HEK293T (cell line): ENCODE measurements at regions not wholly inside any gene's neighbourhood (a gene's known extent, or its start where the extent isn't known, plus 50 kb on each side); places are given as distances from the start of the nearest gene placed in this dataset.
"Not testable (repeated sequence)": the region's sequence is repeated elsewhere in the genome, so short reads cannot be mapped to it uniquely, and the experiment has no call there.

Experiments
- CTCF ChIA-PET: fragments of 350-600 bp; formaldehyde crosslinking; extraction: SDS; loops from one replicate; lab custom pipeline; 2021; ENCODE audit warnings: antibody characterized with exemption, inconsistent platforms; lab: Yijun Ruan, JAX
- POLR2A ChIA-PET: fragments of 350-600 bp; formaldehyde crosslinking; extraction: SDS; loops from one replicate; lab custom pipeline; 2020; ENCODE audit warnings: antibody characterized with exemption, inconsistent platforms; lab: Yijun Ruan, JAX
- DNase-seq: peaks from one replicate; pipeline ENCODE4 v3.0.0; 2012; ENCODE audit warnings: mixed read lengths; ENCODE audit errors: extremely low spot score
- ARNT ChIP-seq: fragments of 450-650 bp; IDR thresholded peaks from 2 replicates; pipeline ENCODE4 v1.6.1; 2017; ENCODE audit warnings: mild to moderate bottlenecking
- BHLHE40 ChIP-seq: fragments of 450-650 bp; IDR thresholded peaks from 2 replicates; pipeline ENCODE4 v1.6.1; 2016; ENCODE audit warnings: mild to moderate bottlenecking, moderate library complexity, borderline replicate concordance
- CTBP1 ChIP-seq: fragments of 450-650 bp; IDR thresholded peaks from 2 replicates; pipeline ENCODE4 v1.6.1; 2016; ENCODE audit warnings: borderline replicate concordance
- ELF4 ChIP-seq: fragments of 450-650 bp; IDR thresholded peaks from 2 replicates; pipeline ENCODE4 v1.6.1; 2017; ENCODE audit warnings: antibody characterized with exemption
- FOXA1 ChIP-seq: fragments of 450-650 bp; IDR thresholded peaks from 2 replicates; pipeline ENCODE4 v1.6.1; 2016; ENCODE audit warnings: mild to moderate bottlenecking
- FOXK2 ChIP-seq: fragments of 450-650 bp; IDR thresholded peaks from 2 replicates; pipeline ENCODE4 v1.6.1; 2016; ENCODE audit warnings: mild to moderate bottlenecking
- FOXM1 ChIP-seq: fragments of 450-650 bp; IDR thresholded peaks from 2 replicates; pipeline ENCODE4 v1.6.1; 2017; ENCODE audit warnings: mild to moderate bottlenecking, borderline replicate concordance
- HDGF ChIP-seq: fragments of 450-650 bp; IDR thresholded peaks from 2 replicates; pipeline ENCODE4 v1.6.1; 2017; ENCODE audit warnings: antibody characterized with exemption, borderline replicate concordance
- L3MBTL2 ChIP-seq: fragments of 450-650 bp; conservative IDR thresholded peaks from 2 replicates; pipeline ENCODE4 v1.6.1; 2016; ENCODE audit warnings: mild to moderate bottlenecking
- LEF1 ChIP-seq: fragments of 450-650 bp; IDR thresholded peaks from 2 replicates; pipeline ENCODE4 v1.6.1; 2017; ENCODE audit warnings: mild to moderate bottlenecking, borderline replicate concordance
- NFRKB ChIP-seq: fragments of 450-650 bp; IDR thresholded peaks from 2 replicates; pipeline ENCODE4 v1.6.1; 2016; ENCODE audit warnings: mild to moderate bottlenecking, moderate library complexity
- SP1 ChIP-seq: fragments of 450-650 bp; IDR thresholded peaks from 2 replicates; pipeline ENCODE4 v1.6.1; 2017
- SUZ12 ChIP-seq: fragments of 450-650 bp; IDR thresholded peaks from 2 replicates; pipeline ENCODE4 v1.6.1; 2016; ENCODE audit warnings: mild to moderate bottlenecking
- TARDBP ChIP-seq: fragments of 450-650 bp; IDR thresholded peaks from 2 replicates; pipeline ENCODE4 v1.6.1; 2016
- ZNF384 ChIP-seq: fragments of 450-650 bp; IDR thresholded peaks from 2 replicates; pipeline ENCODE4 v1.6.1; 2016
- TF ChIP-seq, protein P1 (sequence below): fragments of 450-650 bp; IDR thresholded peaks from 2 replicates; pipeline ENCODE4 v1.6.1; 2016

DNA sequence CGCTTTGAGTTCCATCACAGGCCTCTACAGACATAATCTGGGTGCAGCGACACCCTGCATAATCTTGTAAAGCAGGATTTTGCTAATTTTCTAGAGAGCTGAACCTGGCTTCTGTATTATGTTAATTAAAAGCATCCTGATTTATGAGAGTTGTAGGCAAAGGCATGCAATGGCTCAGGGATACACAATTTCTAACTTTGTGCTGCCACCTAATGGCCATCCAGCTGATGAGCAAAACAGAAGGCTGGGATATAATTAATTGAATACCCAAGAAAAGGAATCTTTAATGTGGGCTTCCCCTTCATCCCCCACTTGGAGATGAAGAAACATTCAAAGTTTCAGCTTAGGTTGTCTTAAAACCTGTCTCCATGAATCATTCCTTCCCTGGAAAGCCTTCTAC lies 78.1 kb downstream of the BMP15 start:
- ChIA-PET POLR2A (no interaction called here), CTCF (interaction anchor here (0.9 to 1.0 kb wide), 3 partner anchors 9 to 893 kb away, joined by 3 to 5 read pairs (median 3); no protein-coding TSS in a partner anchor)
- DNase-seq = peak; percentile 33
- no peak for TF ChIP-seq FOXA1
- TF ChIP-seq SUZ12 = no peak
- TF ChIP-seq NFRKB = no peak

DNA sequence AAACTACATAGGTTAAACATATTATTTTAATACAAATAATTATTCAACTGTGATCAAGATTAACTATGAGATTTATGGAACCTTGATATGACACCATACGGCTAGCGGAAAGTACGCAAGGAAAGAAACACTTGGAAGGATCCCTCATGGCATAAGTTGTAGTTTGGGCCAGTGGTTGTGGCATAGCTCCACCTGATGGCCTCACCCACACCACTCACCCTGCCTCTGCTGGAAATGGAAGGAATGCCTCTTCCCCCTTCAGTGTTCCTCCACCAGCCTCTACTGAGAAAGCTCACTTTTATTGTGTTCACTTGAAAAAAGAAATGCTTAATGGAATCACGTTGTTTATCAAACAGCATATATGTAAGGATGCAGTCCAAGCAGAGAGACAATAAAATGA lies 86.4 kb downstream of the BMP15 start:
- DNase-seq = no peak
- POLR2A ChIA-PET = no interaction called here
- CTCF ChIA-PET = no interaction called here

DNA sequence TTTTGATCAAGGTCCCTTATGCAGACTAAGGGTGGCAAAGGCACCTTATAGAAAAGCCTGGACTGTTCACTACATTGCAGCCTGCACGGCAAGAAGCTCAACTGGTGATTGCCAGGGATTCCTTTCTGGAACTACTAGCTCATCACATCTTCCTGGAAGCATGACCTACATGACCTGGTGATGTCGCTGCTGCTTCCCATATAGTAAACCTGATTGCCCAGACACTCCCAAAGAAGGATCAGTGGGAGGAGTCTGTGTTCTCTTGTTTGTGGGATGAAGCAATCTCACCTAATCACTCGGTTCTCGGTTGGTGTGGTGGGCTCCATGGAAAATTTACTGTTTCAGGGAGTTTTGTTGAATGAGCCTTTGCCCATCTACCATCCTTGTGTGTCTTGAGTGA lies 89.8 kb downstream of the BMP15 start:
- CTCF ChIA-PET, POLR2A ChIA-PET: not testable (repeated sequence)

More for the DNA sequence above, 86.4 kb downstream of the BMP15 start:
- TF ChIP-seq CTBP1 = no peak

DNA sequence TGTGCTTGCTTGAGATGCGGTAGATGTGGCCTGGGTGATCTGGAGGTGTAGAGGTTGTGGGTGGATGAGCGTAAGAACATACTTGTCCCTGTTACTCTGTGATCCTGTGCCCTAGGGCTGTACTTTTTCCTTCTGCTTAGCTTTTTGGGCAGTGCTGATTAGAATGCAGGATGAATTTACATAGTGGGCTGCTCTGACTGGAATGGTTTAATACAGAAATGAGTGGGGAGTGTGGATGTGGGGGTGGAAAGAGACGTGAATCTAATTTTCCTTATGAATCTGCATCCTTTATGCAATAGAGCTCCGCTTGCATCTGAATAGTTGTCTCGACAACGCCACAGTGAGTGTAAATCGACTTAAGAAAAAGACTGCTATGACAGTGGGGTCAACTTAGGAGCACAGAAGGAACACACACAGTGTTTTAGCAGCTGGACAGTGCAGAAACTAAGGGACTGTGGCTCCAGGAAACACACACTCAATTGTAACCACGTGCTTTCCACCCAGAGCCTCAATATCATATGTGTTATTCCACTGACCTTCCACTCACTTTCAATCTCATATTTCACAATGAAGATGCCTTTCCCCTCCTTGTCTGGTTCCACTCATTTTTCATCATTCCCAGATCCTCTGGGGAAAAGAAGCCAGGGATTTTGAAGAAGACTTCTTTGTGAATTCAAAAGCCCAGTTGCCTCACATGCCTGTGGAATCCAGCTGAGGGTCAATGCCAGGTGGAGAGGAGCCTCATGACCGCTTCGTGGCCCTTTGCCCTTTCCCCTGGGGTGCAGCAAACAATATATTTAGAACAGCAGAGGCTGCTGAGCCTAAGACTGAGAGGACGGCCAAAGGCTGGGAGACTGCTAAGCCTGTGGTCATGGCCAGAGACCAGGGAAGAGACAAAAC lies 91.4 kb downstream of the BMP15 start:
- CTCF ChIA-PET, DNase-seq, POLR2A ChIA-PET: not testable (repeated sequence)

More for the DNA sequence above, 89.8 kb downstream of the BMP15 start:
- DNase-seq = not testable (repeated sequence)

DNA sequence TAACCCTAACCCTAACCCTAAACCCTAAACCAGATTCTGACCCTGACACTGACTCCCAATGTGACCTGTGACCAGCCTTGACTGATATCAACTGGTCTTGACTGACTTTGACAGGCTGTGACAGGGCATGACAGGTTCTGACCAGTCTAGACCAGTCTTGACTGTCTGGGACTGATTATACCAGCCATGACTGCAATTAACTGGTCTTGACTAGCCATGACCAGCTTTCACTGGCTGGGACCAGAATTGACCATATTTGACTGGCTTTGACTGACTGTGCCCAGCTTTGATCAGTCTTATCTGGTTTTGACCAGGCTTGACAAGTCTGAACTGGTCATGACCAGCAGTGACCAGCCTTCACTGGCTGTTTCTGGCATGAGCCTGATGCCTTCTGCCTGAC lies 95.5 kb downstream of the BMP15 start:
- TF ChIP-seq ARNT = no peak
- no peak for TF ChIP-seq LEF1
- no peak for TF ChIP-seq ELF4
- no peak for TF ChIP-seq FOXK2
- TF ChIP-seq, protein P1, sequence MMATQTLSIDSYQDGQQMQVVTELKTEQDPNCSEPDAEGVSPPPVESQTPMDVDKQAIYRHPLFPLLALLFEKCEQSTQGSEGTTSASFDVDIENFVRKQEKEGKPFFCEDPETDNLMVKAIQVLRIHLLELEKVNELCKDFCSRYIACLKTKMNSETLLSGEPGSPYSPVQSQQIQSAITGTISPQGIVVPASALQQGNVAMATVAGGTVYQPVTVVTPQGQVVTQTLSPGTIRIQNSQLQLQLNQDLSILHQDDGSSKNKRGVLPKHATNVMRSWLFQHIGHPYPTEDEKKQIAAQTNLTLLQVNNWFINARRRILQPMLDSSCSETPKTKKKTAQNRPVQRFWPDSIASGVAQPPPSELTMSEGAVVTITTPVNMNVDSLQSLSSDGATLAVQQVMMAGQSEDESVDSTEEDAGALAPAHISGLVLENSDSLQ = no peak
- no peak for TF ChIP-seq L3MBTL2
- TF ChIP-seq HDGF = no peak
- TF ChIP-seq TARDBP = no peak
- no peak for TF ChIP-seq FOXM1
- no peak for TF ChIP-seq FOXA1
- POLR2A ChIA-PET = no interaction called here
- CTCF ChIA-PET = no interaction called here
- no peak for DNase-seq

DNA sequence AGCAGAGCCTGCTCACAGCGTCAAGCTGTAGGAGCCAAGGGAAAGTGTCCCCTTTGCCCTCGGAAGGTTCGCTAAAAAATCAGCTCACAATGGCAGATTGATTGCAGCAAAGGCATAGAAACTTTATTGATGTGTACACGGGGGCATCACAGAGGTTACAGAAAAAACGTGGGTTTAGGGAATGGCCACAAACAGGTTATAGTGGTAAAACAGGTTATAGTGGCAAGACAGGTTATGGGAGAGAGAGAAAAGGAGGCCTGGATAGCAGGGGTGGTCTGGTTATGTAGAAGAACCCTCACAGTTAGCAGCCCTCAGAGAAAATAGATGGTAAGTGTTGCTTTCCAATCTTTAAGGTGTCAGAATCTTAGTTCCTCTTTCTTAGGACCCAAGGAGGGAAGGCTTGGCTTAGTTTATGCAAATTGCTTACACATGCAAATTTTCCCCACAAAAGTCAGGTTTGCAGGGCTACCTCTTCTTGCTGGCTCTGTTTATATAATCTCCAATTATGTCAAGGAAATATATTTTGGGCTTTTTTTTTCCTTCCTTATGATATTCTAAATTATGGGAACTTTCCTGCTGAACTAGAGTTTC lies 113.7 kb downstream of the BMP15 start:
- no peak for DNase-seq
- POLR2A ChIA-PET = no interaction called here
- CTCF ChIA-PET = no interaction called here
- TF ChIP-seq SUZ12 = no peak
- no peak for TF ChIP-seq LEF1
- no peak for TF ChIP-seq FOXA1
- no peak for TF ChIP-seq NFRKB
- TF ChIP-seq ARNT = no peak
- no peak for TF ChIP-seq HDGF
- TF ChIP-seq, protein P1 = no peak
- TF ChIP-seq TARDBP = no peak
- no peak for TF ChIP-seq CTBP1
- no peak for TF ChIP-seq ZNF384
- no peak for TF ChIP-seq L3MBTL2
- no peak for TF ChIP-seq SP1
- no peak for TF ChIP-seq FOXK2
- TF ChIP-seq FOXM1 = no peak
- TF ChIP-seq ELF4 = no peak
- TF ChIP-seq BHLHE40 = no peak

DNA sequence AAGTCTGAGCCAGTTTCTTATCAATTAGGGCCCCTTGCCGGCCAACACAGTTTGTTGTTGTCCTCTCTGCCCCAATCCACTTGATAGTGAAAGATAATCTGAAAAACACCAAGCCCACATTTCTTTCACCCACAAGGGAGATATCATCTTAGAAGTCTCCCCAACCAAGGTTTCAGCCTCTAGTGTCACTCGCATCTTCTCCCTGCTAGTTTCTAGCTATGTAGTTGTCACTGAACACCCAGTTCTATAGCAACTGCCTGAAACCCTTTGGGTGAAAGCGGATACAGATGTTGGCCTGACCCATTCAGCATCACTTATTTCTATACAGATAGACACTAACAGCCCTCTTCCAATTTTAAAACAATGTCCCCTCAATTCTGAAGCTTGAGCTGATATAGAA lies 116.3 kb downstream of the BMP15 start:
- ChIA-PET POLR2A (no interaction called here), CTCF (no interaction called here)
- DNase-seq = no peak
- TF ChIP-seq ZNF384 (no peak), SP1 (no peak), TARDBP (no peak), HDGF (no peak), SUZ12 (no peak), ARNT (no peak), ELF4 (no peak), FOXK2 (no peak)

DNA sequence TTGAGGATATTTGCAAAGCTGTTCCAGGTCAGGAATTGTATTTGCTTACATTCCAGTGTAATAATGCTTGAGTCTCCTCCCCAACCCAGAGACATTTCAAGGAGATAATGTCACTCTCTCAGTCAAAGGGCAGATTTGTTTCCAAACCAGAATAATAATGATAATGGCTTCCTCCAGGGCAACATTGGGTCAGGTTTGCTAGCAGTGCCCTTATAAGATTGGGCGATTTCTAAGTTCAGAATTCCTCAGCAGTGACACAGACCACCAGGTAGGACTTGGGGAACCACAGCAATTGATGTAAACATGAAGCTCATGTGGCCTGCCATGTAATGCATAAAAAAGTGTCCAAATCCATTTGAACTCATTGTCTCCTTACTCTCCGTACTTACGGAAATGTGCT lies 125.2 kb downstream of the BMP15 start:
- ChIA-PET CTCF (no interaction called here), POLR2A (no interaction called here)
- no peak for DNase-seq
- TF ChIP-seq FOXM1 (no peak), NFRKB (no peak), ZNF384 (no peak), SUZ12 (no peak), CTBP1 (no peak), FOXA1 (no peak)
